ENCODE measurements at regions not wholly inside any gene's neighbourhood (a gene's known extent, or its start where the extent isn't known, plus 50 kb on each side); places are given as distances from the start of the nearest gene placed in this dataset.

GRCh38 chr6:91117550-91117949 lies 530.7 kb upstream of the MAP3K7 start:
- DNase-seq (ENCODE audit: low read depth): no peak
- H3K4me3 ChIP-seq (ENCODE audit: low read depth, low read length): no peak overlapping the region

GRCh38 chr6:91114123-91114708 lies 527.3 kb upstream of the MAP3K7 start:
- TF ChIP-seq CTCF (IDR thresholded peaks at IDR 0.05; ENCODE audit: low read depth, low read length, missing control alignments): no peak
- no peak overlapping the region for H3K4me3 ChIP-seq (ENCODE audit: low read depth, low read length)

More at GRCh38 chr6:91117550-91117949, 530.7 kb upstream of the MAP3K7 start:
- no peak for TF ChIP-seq CTCF (IDR thresholded peaks at IDR 0.05; ENCODE audit: low read depth, low read length, missing control alignments)

GRCh38 chr6:91106083-91106482 lies 519.2 kb upstream of the MAP3K7 start:
- no peak for TF ChIP-seq CTCF (IDR thresholded peaks at IDR 0.05; ENCODE audit: low read depth, low read length, missing control alignments)

More at GRCh38 chr6:91114123-91114708, 527.3 kb upstream of the MAP3K7 start:
- DNase-seq (ENCODE audit: low read depth): no peak

GRCh38 chr6:91105532-91105931 lies 518.7 kb upstream of the MAP3K7 start:
- no peak for DNase-seq (ENCODE audit: low read depth)
- no peak overlapping the region for H3K4me3 ChIP-seq (ENCODE audit: low read depth, low read length)
- TF ChIP-seq CTCF (IDR thresholded peaks at IDR 0.05; ENCODE audit: low read depth, low read length, missing control alignments): no peak

More at GRCh38 chr6:91106083-91106482, 519.2 kb upstream of the MAP3K7 start:
- no peak overlapping the region for H3K4me3 ChIP-seq (ENCODE audit: low read depth, low read length)
- no peak for DNase-seq (ENCODE audit: low read depth)

GRCh38 chr6:91099479-91099878 lies 512.6 kb upstream of the MAP3K7 start:
- no peak for TF ChIP-seq CTCF (IDR thresholded peaks at IDR 0.05; ENCODE audit: low read depth, low read length, missing control alignments)
- no peak for DNase-seq (ENCODE audit: low read depth)
- no peak overlapping the region for H3K4me3 ChIP-seq (ENCODE audit: low read depth, low read length)

- no peak for DNase-seq (ENCODE audit: low read depth)
- TF ChIP-seq CTCF (IDR thresholded peaks at IDR 0.05; ENCODE audit: low read depth, low read length, missing control alignments): no peak
- H3K4me3 ChIP-seq (ENCODE audit: low read depth, low read length): no peak overlapping the region
Observed at GRCh38 chr6:91098006-91098405, 511.1 kb upstream of the MAP3K7 start.

GRCh38 chr6:91097364-91097763 lies 510.5 kb upstream of the MAP3K7 start:
- DNase-seq (ENCODE audit: low read depth): no peak
- H3K4me3 ChIP-seq (ENCODE audit: low read depth, low read length): no peak overlapping the region
- no peak for TF ChIP-seq CTCF (IDR thresholded peaks at IDR 0.05; ENCODE audit: low read depth, low read length, missing control alignments)
